SK-N-MC (cell line): ENCODE measurements at regions not wholly inside any gene's neighbourhood (a gene's known extent, or its start where the extent isn't known, plus 50 kb on each side); places are given as distances from the start of the nearest gene placed in this dataset.
"Not testable (repeated sequence)": the region's sequence is repeated elsewhere in the genome, so short reads cannot be mapped to it uniquely, and the experiment has no call there.

ENCODE experiments used
- DNase-seq: peaks from one replicate; pipeline ENCODE4 v3.0.0-alpha.2; 2011; ENCODE audit warnings: low read depth, low spot score
- H3K27ac ChIP-seq: fragments of 200-600 bp; sonication (generic); 2 replicates; pipeline ENCODE4 v1.5.1; 2016; ENCODE audit warnings: mixed run types
- H3K36me3 ChIP-seq: fragments of 200-600 bp; sonication (generic); 2 replicates; pipeline ENCODE4 v1.6.1; 2017; ENCODE audit warnings: antibody characterized with exemption, low read length, mixed read lengths; ENCODE audit not compliant: insufficient read depth
- H3K4me3 ChIP-seq: fragments of 200-600 bp; sonication (generic); 2 replicates; pipeline ENCODE4 v1.5.1; 2016
- H3K9ac ChIP-seq: fragments of 200-600 bp; sonication (generic); 2 replicates; pipeline ENCODE4 v1.8.0; 2017; ENCODE audit warnings: mixed run types, mixed read lengths; ENCODE audit not compliant: insufficient read length
- H3K9me3 ChIP-seq: fragments of 200-600 bp; sonication (generic); 2 replicates; pipeline ENCODE4 v1.6.1; 2017; ENCODE audit warnings: low read depth, mild to moderate bottlenecking, antibody characterized with exemption, low read length, moderate library complexity, mixed read lengths
- EZH2 ChIP-seq: fragments of 200-600 bp; sonication (generic); IDR thresholded peaks from one replicate; pipeline ENCODE4 v1.6.1; 2017; ENCODE audit warnings: antibody characterized with exemption
- FOXP2 ChIP-seq: optimal IDR thresholded peaks from 2 replicates; pipeline ENCODE3; 2011; ENCODE audit warnings: mild to moderate bottlenecking, moderate library complexity; ENCODE audit not compliant: insufficient read depth; ENCODE audit errors: extremely low read length, control extremely low read depth
- POLR2AphosphoS5 ChIP-seq: IDR thresholded peaks from 2 replicates; pipeline ENCODE4 v1.6.1; 2012; ENCODE audit warnings: mild to moderate bottlenecking, low read depth, low read length, borderline replicate concordance

GRCh38 chr2:225837328-225837727 is 437.8 kb downstream of the NYAP2 start:
- Histone ChIP-seq H3K9me3 (no peaks in the 10 kb centered on the region), H3K36me3 (no peaks in the 10 kb centered on the region), H3K4me3 (no peak overlapping the region), H3K27ac (no peak overlapping the region), H3K9ac (no peak overlapping the region)
- DNase-seq = no peak
- TF ChIP-seq POLR2AphosphoS5 (no peak), EZH2 (no peak), FOXP2 (no peak)

- Histone ChIP-seq H3K27ac (no peak overlapping the region), H3K9me3 (no peaks in the 10 kb centered on the region), H3K9ac (no peak overlapping the region), H3K4me3 (no peak overlapping the region), H3K36me3 (no peaks in the 10 kb centered on the region)
- no peak for DNase-seq
- TF ChIP-seq FOXP2 = no peak
- TF ChIP-seq POLR2AphosphoS5 = no peak
- TF ChIP-seq EZH2 = no peak
Observed at GRCh38 chr2:225824748-225825449, 425.4 kb downstream of the NYAP2 start.

GRCh38 chr2:225821351-225821750 is 421.8 kb downstream of the NYAP2 start:
- TF ChIP-seq FOXP2 (no peak), POLR2AphosphoS5 (no peak), EZH2 (no peak)
- no peak for DNase-seq
- no peak overlapping the region for H3K9ac ChIP-seq
- no peaks in the 10 kb centered on the region for H3K9me3 ChIP-seq
- H3K36me3 ChIP-seq = no peaks in the 10 kb centered on the region
- H3K4me3 ChIP-seq = no peak overlapping the region
- H3K27ac ChIP-seq = no peak overlapping the region

- Histone ChIP-seq H3K36me3 (no peaks in the 10 kb centered on the region), H3K9ac (no peak overlapping the region), H3K27ac (no peak overlapping the region), H3K4me3 (no peak overlapping the region), H3K9me3 (no peaks in the 10 kb centered on the region)
- DNase-seq = no peak
- TF ChIP-seq POLR2AphosphoS5 (no peak), FOXP2 (no peak), EZH2 (no peak)
Observed at GRCh38 chr2:225820826-225821225, 421.3 kb downstream of the NYAP2 start.

- H3K9me3 ChIP-seq = no peaks in the 10 kb centered on the region
- no peak for TF ChIP-seq FOXP2
- TF ChIP-seq EZH2 = no peak
- no peak for TF ChIP-seq POLR2AphosphoS5
- no peak overlapping the region for H3K9ac ChIP-seq
- no peaks in the 10 kb centered on the region for H3K36me3 ChIP-seq
- no peak overlapping the region for H3K27ac ChIP-seq
- no peak for DNase-seq
- no peak overlapping the region for H3K4me3 ChIP-seq
Observed at GRCh38 chr2:225814554-225814953, 415.0 kb downstream of the NYAP2 start.

- H3K36me3 ChIP-seq = no peaks in the 10 kb centered on the region
- H3K4me3 ChIP-seq = no peak overlapping the region
- no peaks in the 10 kb centered on the region for H3K9me3 ChIP-seq
- H3K27ac ChIP-seq = no peak overlapping the region
- DNase-seq = no peak
- H3K9ac ChIP-seq = no peak overlapping the region
- TF ChIP-seq POLR2AphosphoS5 = no peak
- TF ChIP-seq FOXP2 = no peak
- no peak for TF ChIP-seq EZH2
Observed at GRCh38 chr2:225806105-225806504, 406.6 kb downstream of the NYAP2 start.

GRCh38 chr2:225802076-225802475 is 402.6 kb downstream of the NYAP2 start:
- H3K4me3 ChIP-seq, DNase-seq, H3K36me3 ChIP-seq, H3K27ac ChIP-seq, H3K9me3 ChIP-seq, H3K9ac ChIP-seq: not testable (repeated sequence)

- H3K9ac ChIP-seq = no peak overlapping the region
- H3K27ac ChIP-seq = no peak overlapping the region
- DNase-seq = no peak
- H3K9me3 ChIP-seq = no peaks in the 10 kb centered on the region
- TF ChIP-seq POLR2AphosphoS5 = no peak
- TF ChIP-seq FOXP2 = no peak
- TF ChIP-seq EZH2 = no peak
- H3K4me3 ChIP-seq = no peak overlapping the region
- no peaks in the 10 kb centered on the region for H3K36me3 ChIP-seq
Observed at GRCh38 chr2:225797394-225797793, 397.9 kb downstream of the NYAP2 start.
